ENCODE measurements at regions not wholly inside any gene's neighbourhood (a gene's known extent, or its start where the extent isn't known, plus 50 kb on each side); places are given as distances from the start of the nearest gene placed in this dataset.

DNA sequence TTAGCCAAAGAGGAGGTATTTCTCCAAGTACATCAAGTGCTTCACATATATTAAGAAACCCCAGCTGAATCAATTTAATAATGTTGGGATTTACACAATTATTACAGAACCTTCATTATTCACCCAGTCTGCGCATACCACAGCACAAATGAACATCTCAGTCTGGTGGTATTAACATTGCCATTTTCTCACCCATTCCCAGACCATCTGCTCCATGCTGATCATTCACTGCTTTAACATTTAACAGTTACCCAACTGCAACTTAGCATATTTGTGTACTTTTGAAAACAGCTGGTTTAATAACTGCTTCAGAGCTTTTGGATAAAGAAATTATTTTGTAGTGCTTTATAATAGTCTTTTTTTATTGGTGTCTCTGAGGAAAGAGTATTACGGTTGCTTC lies 1072.1 kb downstream of the NXPH1 start:
- no peaks in the 10 kb centered on the region for H3K4me1 ChIP-seq (replicated peaks; ENCODE audit: insufficient read depth)
- H3K36me3 ChIP-seq (ENCODE audit: low read depth): no peaks in the 10 kb centered on the region
- no peak overlapping the region for H3K4me3 ChIP-seq
- no peak for DNase-seq
- no peaks in the 10 kb centered on the region for H3K27me3 ChIP-seq (ENCODE audit: insufficient read depth, low read depth)
- no peak overlapping the region for H2AFZ ChIP-seq
- ChIA-PET CTCF (no interaction called here), POLR2A (ENCODE audit: unreplicated experiment) (no interaction called here)
- H3K79me2 ChIP-seq (ENCODE audit: low read depth): no peaks in the 10 kb centered on the region
- H3K4me2 ChIP-seq: no peak overlapping the region
- intact Hi-C loops (cut with micrococcal nuclease; ENCODE audit: unreplicated experiment): no loop called here
- TF ChIP-seq EZH2 (IDR thresholded peaks at IDR 0.05; ENCODE audit: low read depth) (no peak), CTCF (conservative IDR thresholded peaks at IDR 0.05) (no peak)
- H4K20me1 ChIP-seq (ENCODE audit: insufficient read depth): no peaks in the 10 kb centered on the region
- H3K9me2 ChIP-seq (ENCODE audit: insufficient read depth): no peaks in the 10 kb centered on the region
- H3K27ac ChIP-seq: no peak overlapping the region
- no peaks in the 10 kb centered on the region for H3K9me3 ChIP-seq (ENCODE audit: insufficient read depth, low read depth)
- no TSS peak for BruUV-seq (replicated peaks)
- H3F3A ChIP-seq (ENCODE audit: insufficient read depth, low read depth): no peaks in the 10 kb centered on the region

- Histone ChIP-seq H3K27me3 (ENCODE audit: insufficient read depth, low read depth) (no peaks in the 10 kb centered on the region), H3F3A (ENCODE audit: insufficient read depth, low read depth) (no peaks in the 10 kb centered on the region), H3K36me3 (ENCODE audit: low read depth) (no peaks in the 10 kb centered on the region), H4K20me1 (ENCODE audit: insufficient read depth) (no peaks in the 10 kb centered on the region), H3K4me3 (no peak overlapping the region), H3K9me2 (ENCODE audit: insufficient read depth) (no peaks in the 10 kb centered on the region), H3K27ac (no peak overlapping the region), H3K79me2 (ENCODE audit: low read depth) (no peaks in the 10 kb centered on the region), H3K9me3 (ENCODE audit: insufficient read depth, low read depth) (no peaks in the 10 kb centered on the region), H2AFZ (no peak overlapping the region), H3K4me1 (replicated peaks; ENCODE audit: insufficient read depth) (no peaks in the 10 kb centered on the region), H3K4me2 (no peak overlapping the region)
- no TSS peak for BruUV-seq (replicated peaks)
- intact Hi-C loops (cut with micrococcal nuclease; ENCODE audit: unreplicated experiment): no loop called here
- no peak for DNase-seq
- CTCF ChIA-PET: no interaction called here
- POLR2A ChIA-PET (ENCODE audit: unreplicated experiment): no interaction called here
- TF ChIP-seq EZH2 (IDR thresholded peaks at IDR 0.05; ENCODE audit: low read depth) (no peak), CTCF (conservative IDR thresholded peaks at IDR 0.05) (no peak)
Observed at GRCh38 chr7:9507290-9507689, 1073.9 kb downstream of the NXPH1 start.

DNA sequence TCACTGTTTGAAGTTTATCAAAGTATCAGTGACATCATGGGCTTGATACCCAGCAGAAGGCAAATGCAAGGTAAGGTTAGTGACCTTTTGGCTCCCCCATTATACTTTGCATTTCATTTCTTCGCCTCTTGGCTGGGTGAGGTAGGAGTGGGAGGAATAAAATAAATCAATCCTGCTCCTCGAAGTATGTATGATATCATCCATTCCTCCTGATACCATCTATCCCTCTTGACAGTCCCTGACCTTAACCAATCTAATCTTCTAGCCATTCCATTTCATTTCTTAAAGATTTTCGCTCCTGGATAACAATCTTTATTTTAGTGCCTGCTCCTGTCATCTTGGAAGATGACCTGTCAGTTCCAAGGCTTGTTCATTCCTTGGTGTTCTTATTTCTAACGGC lies 1083.3 kb downstream of the NXPH1 start:
- Histone ChIP-seq H3K79me2 (ENCODE audit: low read depth) (no peaks in the 10 kb centered on the region), H3K9me3 (ENCODE audit: insufficient read depth, low read depth) (no peaks in the 10 kb centered on the region), H2AFZ (no peak overlapping the region), H3K27me3 (ENCODE audit: insufficient read depth, low read depth) (no peaks in the 10 kb centered on the region), H3K4me2 (no peak overlapping the region), H3K36me3 (ENCODE audit: low read depth) (no peaks in the 10 kb centered on the region), H3K4me1 (replicated peaks; ENCODE audit: insufficient read depth) (no peaks in the 10 kb centered on the region), H4K20me1 (ENCODE audit: insufficient read depth) (no peaks in the 10 kb centered on the region), H3K4me3 (no peak overlapping the region), H3K27ac (no peak overlapping the region), H3F3A (ENCODE audit: insufficient read depth, low read depth) (no peaks in the 10 kb centered on the region), H3K9me2 (ENCODE audit: insufficient read depth) (no peaks in the 10 kb centered on the region)
- TF ChIP-seq EZH2 (IDR thresholded peaks at IDR 0.05; ENCODE audit: low read depth): no peak
- TF ChIP-seq CTCF (conservative IDR thresholded peaks at IDR 0.05): no peak
- no TSS peak for BruUV-seq (replicated peaks)
- ChIA-PET CTCF (no interaction called here), POLR2A (ENCODE audit: unreplicated experiment) (no interaction called here)
- DNase-seq: no peak
- intact Hi-C loops (cut with micrococcal nuclease; ENCODE audit: unreplicated experiment): no loop called here
